ENCODE measurements at regions not wholly inside any gene's neighbourhood (a gene's known extent, or its start where the extent isn't known, plus 50 kb on each side); places are given as distances from the start of the nearest gene placed in this dataset.

- H3K36me3 Mint-ChIP-seq (ENCODE audit: insufficient read depth), result no peaks in the 10 kb centered on the region
- H3K4me1 Mint-ChIP-seq (ENCODE audit: low read depth), result peaks cover 2% of the 10 kb centered on the region
- ATAC-seq, result no peak
- H3K9me3 Mint-ChIP-seq, result no peaks in the 10 kb centered on the region
- no peaks in the 10 kb centered on the region for H3K27me3 Mint-ChIP-seq (ENCODE audit: low read depth)
- DNase-seq, result no peak
- no peak overlapping the region for H3K4me3 Mint-ChIP-seq
These were observed 106.6 kb upstream of the BTN3A2 start for GRCh38 chr6:26258212-26258977.

- Mint-ChIP-seq H3K4me1 (ENCODE audit: low read depth) (no peaks in the 10 kb centered on the region), H3K36me3 (ENCODE audit: insufficient read depth) (no peaks in the 10 kb centered on the region), H3K27me3 (ENCODE audit: low read depth) (no peaks in the 10 kb centered on the region), H3K4me3 (no peak overlapping the region), H3K9me3 (no peaks in the 10 kb centered on the region)
- ATAC-seq, result no peak
- no peak for DNase-seq
These were observed 104.8 kb upstream of the BTN3A2 start for GRCh38 chr6:26260110-26260637.

- no peaks in the 10 kb centered on the region for H3K4me1 Mint-ChIP-seq (ENCODE audit: low read depth)
- no peaks in the 10 kb centered on the region for H3K27me3 Mint-ChIP-seq (ENCODE audit: low read depth)
- DNase-seq (no peak), ATAC-seq (no peak)
- no peaks in the 10 kb centered on the region for H3K9me3 Mint-ChIP-seq
- no peak overlapping the region for H3K4me3 Mint-ChIP-seq
- H3K36me3 Mint-ChIP-seq (ENCODE audit: insufficient read depth), result no peaks in the 10 kb centered on the region
These were observed 104.1 kb upstream of the BTN3A2 start for GRCh38 chr6:26260725-26261490.

- Mint-ChIP-seq H3K9me3 (no peaks in the 10 kb centered on the region), H3K36me3 (ENCODE audit: insufficient read depth) (no peaks in the 10 kb centered on the region), H3K27me3 (ENCODE audit: low read depth) (no peaks in the 10 kb centered on the region), H3K4me1 (ENCODE audit: low read depth) (peaks cover 3% of the 10 kb centered on the region), H3K4me3 (no peak overlapping the region)
- DNase-seq (no peak), ATAC-seq (no peak)
These were observed 100.5 kb upstream of the BTN3A2 start for GRCh38 chr6:26264547-26264946.

- Mint-ChIP-seq H3K9me3 (no peaks in the 10 kb centered on the region), H3K4me3 (no peak overlapping the region), H3K36me3 (ENCODE audit: insufficient read depth) (no peaks in the 10 kb centered on the region), H3K4me1 (ENCODE audit: low read depth) (peaks cover 15% of the 10 kb centered on the region), H3K27me3 (ENCODE audit: low read depth) (no peaks in the 10 kb centered on the region)
- DNase-seq (no peak), ATAC-seq (no peak)
These were observed 97.9 kb upstream of the BTN3A2 start for GRCh38 chr6:26267083-26267589.

GRCh38 chr6:26268659-26269402 lies 96.2 kb upstream of the BTN3A2 start:
- Mint-ChIP-seq H3K4me1 (ENCODE audit: low read depth) (peaks cover 17% of the 10 kb centered on the region), H3K27me3 (ENCODE audit: low read depth) (no peaks in the 10 kb centered on the region), H3K9me3 (no peaks in the 10 kb centered on the region), H3K36me3 (ENCODE audit: insufficient read depth) (no peaks in the 10 kb centered on the region), H3K4me3 (no peak overlapping the region)
- no peak for DNase-seq
- no peak for ATAC-seq

- DNase-seq (no peak), ATAC-seq (no peak)
- Mint-ChIP-seq H3K27me3 (ENCODE audit: low read depth) (no peaks in the 10 kb centered on the region), H3K9me3 (no peaks in the 10 kb centered on the region), H3K4me3 (no peak overlapping the region), H3K4me1 (ENCODE audit: low read depth) (peaks cover 17% of the 10 kb centered on the region), H3K36me3 (ENCODE audit: insufficient read depth) (no peaks in the 10 kb centered on the region)
These were observed 95.2 kb upstream of the BTN3A2 start for GRCh38 chr6:26269531-26270485.

GRCh38 chr6:26270486-26270861 lies 94.5 kb upstream of the BTN3A2 start:
- no peaks in the 10 kb centered on the region for H3K9me3 Mint-ChIP-seq
- DNase-seq (no peak), ATAC-seq (no peak)
- no peaks in the 10 kb centered on the region for H3K36me3 Mint-ChIP-seq (ENCODE audit: insufficient read depth)
- H3K4me3 Mint-ChIP-seq, result no peak overlapping the region
- H3K4me1 Mint-ChIP-seq (ENCODE audit: low read depth), result peaks cover 17% of the 10 kb centered on the region
- no peaks in the 10 kb centered on the region for H3K27me3 Mint-ChIP-seq (ENCODE audit: low read depth)

GRCh38 chr6:26270903-26271667 lies 93.9 kb upstream of the BTN3A2 start:
- DNase-seq, result peak; percentile 65
- no peaks in the 10 kb centered on the region for H3K27me3 Mint-ChIP-seq (ENCODE audit: low read depth)
- no peaks in the 10 kb centered on the region for H3K9me3 Mint-ChIP-seq
- H3K4me3 Mint-ChIP-seq, result no peak overlapping the region
- H3K36me3 Mint-ChIP-seq (ENCODE audit: insufficient read depth), result no peaks in the 10 kb centered on the region
- peak; percentile 51 to 61 for ATAC-seq
- peaks cover 17% of the 10 kb centered on the region for H3K4me1 Mint-ChIP-seq (ENCODE audit: low read depth)

- DNase-seq (no peak), ATAC-seq (no peak)
- Mint-ChIP-seq H3K27me3 (ENCODE audit: low read depth) (no peaks in the 10 kb centered on the region), H3K36me3 (ENCODE audit: insufficient read depth) (no peaks in the 10 kb centered on the region), H3K9me3 (no peaks in the 10 kb centered on the region), H3K4me3 (no peak overlapping the region), H3K4me1 (ENCODE audit: low read depth) (peaks cover 17% of the 10 kb centered on the region)
These were observed 93.4 kb upstream of the BTN3A2 start for GRCh38 chr6:26271668-26272024.

GRCh38 chr6:26272171-26272637 lies 92.8 kb upstream of the BTN3A2 start:
- peak; percentile 14 for DNase-seq
- Mint-ChIP-seq H3K4me3 (no peak overlapping the region), H3K27me3 (ENCODE audit: low read depth) (no peaks in the 10 kb centered on the region), H3K4me1 (ENCODE audit: low read depth) (peaks cover 17% of the 10 kb centered on the region), H3K9me3 (no peaks in the 10 kb centered on the region), H3K36me3 (ENCODE audit: insufficient read depth) (no peaks in the 10 kb centered on the region)
- peak; percentile 6 to 12 for ATAC-seq

- no peaks in the 10 kb centered on the region for H3K9me3 Mint-ChIP-seq
- H3K36me3 Mint-ChIP-seq (ENCODE audit: insufficient read depth), result no peaks in the 10 kb centered on the region
- no peak overlapping the region for H3K4me3 Mint-ChIP-seq
- no peaks in the 10 kb centered on the region for H3K27me3 Mint-ChIP-seq (ENCODE audit: low read depth)
- H3K4me1 Mint-ChIP-seq (ENCODE audit: low read depth), result peaks cover 17% of the 10 kb centered on the region
- DNase-seq, result no peak
- peak in 1 of 2 donors; percentile 11 for ATAC-seq
These were observed 91.1 kb upstream of the BTN3A2 start for GRCh38 chr6:26273673-26274588.
